B cell (primary cell): ENCODE measurements at regions not wholly inside any gene's neighbourhood (a gene's known extent, or its start where the extent isn't known, plus 50 kb on each side); places are given as distances from the start of the nearest gene placed in this dataset.

Experiments used
- ATAC-seq: fragments of 200-7000 bp; cut with Tn5 transposase; one replicate; pipeline ENCODE4 v1.10.0; 2021; ENCODE audit warnings: low read depth, mild to moderate bottlenecking, moderate number of reproducible peaks, moderate library complexity
- CTCF ChIA-PET: fragments of 350-600 bp; sonication (Branson Sonifier 250); formaldehyde crosslinking; loops from one replicate; lab custom pipeline; 2021; ENCODE audit warnings: antibody characterized with exemption, inconsistent platforms; lab: Charles Lee
- POLR2A ChIA-PET: fragments of 350-600 bp; sonication (Branson Sonifier 250); formaldehyde crosslinking; loops from one replicate; lab custom pipeline; 2021; ENCODE audit warnings: antibody characterized with exemption; lab: Charles Lee
- DNase-seq: peaks from one replicate; pipeline ENCODE4 v3.0.0; 2013
- H2AFZ ChIP-seq: 2 replicates; pipeline ENCODE4 v1.6.1; 2012; ENCODE audit warnings: mild to moderate bottlenecking, low read depth, low read length; ENCODE audit not compliant: insufficient read depth, poor library complexity, severe bottlenecking
- H3K27ac ChIP-seq, 2 donors: 1 replicate in 1 of 2; 2 replicates in 1 of 2; pipeline ENCODE4 v1.5.1; 2012 to 2013; ENCODE audit warnings: low read length in 2 of 2, mild to moderate bottlenecking in 2 of 2, moderate library complexity in 1 of 2
- H3K27me3 ChIP-seq, 4 experiments: fragments of 200-600 bp in 1 of 4; sonication (generic) in 1 of 4; replicated peaks in 1 of 4; 1 replicate in 2 of 4; 2 replicates in 2 of 4; pipeline versions ENCODE4 v1.6.1 to v1.7.0; 2013 to 2016; ENCODE audit warnings: low read length in 3 of 4, mild to moderate bottlenecking in 2 of 4, mixed read lengths in 1 of 4, moderate library complexity in 1 of 4; ENCODE audit not compliant: insufficient read depth in 4 of 4, control insufficient read depth in 3 of 4; ENCODE audit errors: control extremely low read depth in 1 of 4
- H3K36me3 ChIP-seq, 2 experiments: replicated peaks in 1 of 2; 1 replicate in 1 of 2; 2 replicates in 1 of 2; pipeline versions ENCODE4 v1.6.1 to v1.7.1; 2013; ENCODE audit warnings: low read length in 1 of 2; ENCODE audit not compliant: insufficient read depth in 2 of 2, control insufficient read depth in 1 of 2; ENCODE audit errors: control extremely low read depth in 1 of 2, extremely low read depth in 1 of 2
- H3K4me1 ChIP-seq, 2 donors: fragments of 200-600 bp in 1 of 2; sonication (generic) in 1 of 2; 1 replicate in 1 of 2; 2 replicates in 1 of 2; pipeline versions ENCODE4 v1.5.1 to v1.6.1; 2013 to 2017; ENCODE audit warnings: low read length in 2 of 2; ENCODE audit not compliant: control insufficient read depth in 2 of 2, insufficient read depth in 2 of 2
- H3K4me2 ChIP-seq: replicated peaks from 2 replicates; pipeline ENCODE3; 2012; ENCODE audit warnings: mild to moderate bottlenecking, low read depth, low read length; ENCODE audit not compliant: poor library complexity, severe bottlenecking
- H3K4me3 ChIP-seq, 5 experiments: fragments of 200-600 bp in 1 of 5; sonication (generic) in 1 of 5; 1 replicate in 3 of 5; 2 replicates in 2 of 5; pipeline versions ENCODE4 v1.5.1 to v1.7.0; 2011 to 2016; ENCODE audit warnings: low read length in 4 of 5, mild to moderate bottlenecking in 4 of 5, low read depth in 2 of 5, control low read depth in 1 of 5, moderate library complexity in 1 of 5; ENCODE audit not compliant: insufficient read depth in 1 of 5; ENCODE audit errors: control extremely low read depth in 1 of 5, extremely low read depth in 1 of 5
- H3K79me2 ChIP-seq: fragments of 200-600 bp; sonication (generic); one replicate; pipeline ENCODE4 v1.6.0; 2016; ENCODE audit warnings: low read length; ENCODE audit not compliant: control insufficient read depth, insufficient read depth
- H3K9ac ChIP-seq: fragments of 200-600 bp; sonication (generic); 2 replicates; pipeline ENCODE4 v1.6.1; 2017; ENCODE audit warnings: mild to moderate bottlenecking, low read length, moderate library complexity
- H3K9me3 ChIP-seq, 3 donors: one replicate each; pipeline versions ENCODE4 v1.6.1 to v1.7.1; 2013; ENCODE audit warnings: low read length in 2 of 3; ENCODE audit not compliant: control insufficient read depth in 2 of 3, insufficient read depth in 1 of 3; ENCODE audit errors: control extremely low read depth in 1 of 3
- H4K20me1 ChIP-seq: 2 replicates; pipeline ENCODE4 v1.6.0; 2012; ENCODE audit warnings: mild to moderate bottlenecking, low read length; ENCODE audit not compliant: insufficient read depth, control insufficient read depth, poor library complexity, severe bottlenecking
- H3K27ac Mint-ChIP-seq: one replicate; pipeline ENCODE4 v1.8.0; 2021; ENCODE audit warnings: mixed read lengths
- H3K27me3 Mint-ChIP-seq: one replicate; pipeline ENCODE4 v1.8.0; 2021; ENCODE audit warnings: mixed read lengths
- H3K4me1 Mint-ChIP-seq: one replicate; pipeline ENCODE4 v1.8.0; 2021; ENCODE audit warnings: mixed read lengths
- H3K4me3 Mint-ChIP-seq: one replicate; pipeline ENCODE4 v1.8.0; 2021; ENCODE audit warnings: mixed read lengths
- H3K9me3 Mint-ChIP-seq: one replicate; pipeline ENCODE4 v1.8.0; 2022; ENCODE audit warnings: mixed read lengths; ENCODE audit not compliant: insufficient read depth
- CTCF ChIP-seq: fragments of 200-600 bp; IDR thresholded peaks from one replicate; pipeline ENCODE4 v1.8.0; 2022; ENCODE audit warnings: antibody characterized with exemption, mild to moderate bottlenecking
- EZH2 ChIP-seq: IDR thresholded peaks from 2 replicates; pipeline ENCODE4 v1.6.1; 2012; ENCODE audit warnings: borderline replicate concordance, low read depth, mild to moderate bottlenecking, moderate library complexity, low read length; ENCODE audit not compliant: insufficient read depth, poor library complexity, severe bottlenecking
- WGBS: methylation state at CpG from one replicate; pipeline ENCODE4 v1.1.5; 2013; ENCODE audit warnings: missing lambda C conversion rate; ENCODE audit not compliant: insufficient coverage; 5-methylcytosine and 5-hydroxymethylcytosine counted together
- intact Hi-C: fragments of 100-400 bp; cut with micrococcal nuclease; formaldehyde crosslinking; loops from one replicate; pipeline ENCODE4 v1.10.0; 2022

- Histone ChIP-seq H3K36me3 (no peaks in the 10 kb centered on the region), H3K27ac (no peak overlapping the region), H3K79me2 (no peaks in the 10 kb centered on the region), H3K9me3 (peaks cover 0 to 3% (median 0%) of the 10 kb centered on the region in 3 donors), H3K9ac (no peak overlapping the region), H3K4me1 (no peaks in the 10 kb centered on the region), H2AFZ (no peak overlapping the region), H4K20me1 (no peaks in the 10 kb centered on the region), H3K4me2 (no peak overlapping the region), H3K4me3 (no peak overlapping the region), H3K27me3 (peaks cover 0 to 4% (median 0%) of the 10 kb centered on the region in 4 experiments)
- no peak for TF ChIP-seq CTCF
- no peak for TF ChIP-seq EZH2
- ChIA-PET POLR2A (no interaction called here), CTCF (no interaction called here)
- peaks cover 2% of the 10 kb centered on the region for H3K9me3 Mint-ChIP-seq
- H3K27ac Mint-ChIP-seq = no peak overlapping the region
- ATAC-seq (no peak), DNase-seq (no peak)
- peaks cover 3% of the 10 kb centered on the region for H3K27me3 Mint-ChIP-seq
- 58% methylated on average over 8 of the region's 8 CpGs for WGBS
- H3K4me1 Mint-ChIP-seq = no peaks in the 10 kb centered on the region
- no peak overlapping the region for H3K4me3 Mint-ChIP-seq
- intact Hi-C loops = no loop called here
Observed at GRCh38 chr5:174259696-174260420, 214.4 kb downstream of the NSG2 start.

- no peak overlapping the region for H3K4me2 ChIP-seq
- Mint-ChIP-seq H3K27me3 (no peaks in the 10 kb centered on the region), H3K4me3 (no peak overlapping the region), H3K4me1 (no peaks in the 10 kb centered on the region), H3K9me3 (peaks cover 6% of the 10 kb centered on the region), H3K27ac (no peak overlapping the region)
- TF ChIP-seq EZH2 (no peak), CTCF (no peak)
- no peak overlapping the region for H3K4me3 ChIP-seq
- H4K20me1 ChIP-seq = no peaks in the 10 kb centered on the region
- ATAC-seq (no peak), DNase-seq (no peak)
- H3K27ac ChIP-seq = no peak overlapping the region
- H3K9me3 ChIP-seq = peaks cover 0 to 2% (median 0%) of the 10 kb centered on the region in 3 donors
- H3K4me1 ChIP-seq = no peaks in the 10 kb centered on the region
- no CpG with 5 or more reads among the region's 1 CpG for WGBS
- no peak overlapping the region for H2AFZ ChIP-seq
- no peak overlapping the region for H3K9ac ChIP-seq
- H3K27me3 ChIP-seq = no peaks in the 10 kb centered on the region
- CTCF ChIA-PET = no interaction called here
- intact Hi-C loops = no loop called here
- POLR2A ChIA-PET = no interaction called here
- H3K36me3 ChIP-seq = no peaks in the 10 kb centered on the region
- H3K79me2 ChIP-seq = no peaks in the 10 kb centered on the region
Observed at GRCh38 chr5:174271316-174271715, 225.8 kb downstream of the NSG2 start.
